ENCODE measurements at regions not wholly inside any gene's neighbourhood (a gene's known extent, or its start where the extent isn't known, plus 50 kb on each side); places are given as distances from the start of the nearest gene placed in this dataset.
"Not testable (repeated sequence)": the region's sequence is repeated elsewhere in the genome, so short reads cannot be mapped to it uniquely, and the experiment has no call there.

- no peaks in the 10 kb centered on the region for H3K36me3 ChIP-seq
- H3K9me3 ChIP-seq: no peaks in the 10 kb centered on the region
- no peak overlapping the region for H3K27ac ChIP-seq
- H3K27me3 ChIP-seq: no peaks in the 10 kb centered on the region
- WGBS, 2 donors: 80 to 84% methylated on average over 3 of the region's 3 CpGs
- no peaks in the 10 kb centered on the region for H3K4me1 ChIP-seq
- no peak overlapping the region for H3K4me3 ChIP-seq
- TF ChIP-seq EP300 (IDR thresholded peaks at IDR 0.05) (no peak), CTCF (IDR thresholded peaks at IDR 0.05) (no peak), POLR2A (IDR thresholded peaks at IDR 0.05) (no peak)
- DNase-seq (ENCODE audit: low spot score in 2 of 2): no peak
Observed at GRCh38 chr9:78405461-78405860, 108.5 kb downstream of the PSAT1 start.

GRCh38 chr9:78406146-78406545, 109.2 kb downstream of the PSAT1 start:
- no peaks in the 10 kb centered on the region for H3K27me3 ChIP-seq
- 79 to 92% methylated on average over 1 of the region's 1 CpG for WGBS, 2 donors
- H3K9me3 ChIP-seq: no peaks in the 10 kb centered on the region
- TF ChIP-seq POLR2A (IDR thresholded peaks at IDR 0.05): no peak
- no peak for TF ChIP-seq EP300 (IDR thresholded peaks at IDR 0.05)
- TF ChIP-seq CTCF (IDR thresholded peaks at IDR 0.05): no peak
- no peaks in the 10 kb centered on the region for H3K4me1 ChIP-seq
- H3K27ac ChIP-seq: no peak overlapping the region
- H3K4me3 ChIP-seq: no peak overlapping the region
- no peaks in the 10 kb centered on the region for H3K36me3 ChIP-seq
- no peak for DNase-seq (ENCODE audit: low spot score in 2 of 2)

GRCh38 chr9:78406933-78407332, 110.0 kb downstream of the PSAT1 start:
- Histone ChIP-seq H3K27ac (no peak overlapping the region), H3K9me3 (no peaks in the 10 kb centered on the region), H3K4me1 (no peaks in the 10 kb centered on the region), H3K27me3 (no peaks in the 10 kb centered on the region), H3K36me3 (no peaks in the 10 kb centered on the region), H3K4me3 (no peak overlapping the region)
- DNase-seq (ENCODE audit: low spot score in 2 of 2): no peak
- no peak for TF ChIP-seq EP300 (IDR thresholded peaks at IDR 0.05)
- TF ChIP-seq CTCF (IDR thresholded peaks at IDR 0.05): no peak
- TF ChIP-seq POLR2A (IDR thresholded peaks at IDR 0.05): no peak
- 76 to 100% methylated on average over 2 of the region's 2 CpGs for WGBS, 2 donors

GRCh38 chr9:78407636-78408312, 110.8 kb downstream of the PSAT1 start:
- no peaks in the 10 kb centered on the region for H3K9me3 ChIP-seq
- 74 to 85% methylated on average over 8 of the region's 8 CpGs for WGBS, 2 donors
- H3K36me3 ChIP-seq: no peaks in the 10 kb centered on the region
- no peak overlapping the region for H3K27ac ChIP-seq
- H3K27me3 ChIP-seq: no peaks in the 10 kb centered on the region
- no peak for DNase-seq (ENCODE audit: low spot score in 2 of 2)
- no peak for TF ChIP-seq CTCF (IDR thresholded peaks at IDR 0.05)
- no peak overlapping the region for H3K4me3 ChIP-seq
- H3K4me1 ChIP-seq: no peaks in the 10 kb centered on the region

GRCh38 chr9:78408388-78408787, 111.5 kb downstream of the PSAT1 start:
- WGBS, 2 donors: 91 to 95% methylated on average over 1 of the region's 1 CpG
- H3K27ac ChIP-seq: no peak overlapping the region
- no peaks in the 10 kb centered on the region for H3K27me3 ChIP-seq

GRCh38 chr9:78409928-78410510, 113.1 kb downstream of the PSAT1 start:
- not testable (repeated sequence) for H3K27me3 ChIP-seq; H3K27ac ChIP-seq; DNase-seq (ENCODE audit: low spot score in 2 of 2); H3K36me3 ChIP-seq; H3K4me1 ChIP-seq; H3K9me3 ChIP-seq; H3K4me3 ChIP-seq
- WGBS, 2 donors: 93 to 100% methylated on average over 6 to 25 of the region's 25 CpGs

More at GRCh38 chr9:78408388-78408787, 111.5 kb downstream of the PSAT1 start:
- no peaks in the 10 kb centered on the region for H3K9me3 ChIP-seq
- no peaks in the 10 kb centered on the region for H3K36me3 ChIP-seq
- no peak for DNase-seq (ENCODE audit: low spot score in 2 of 2)
- no peak overlapping the region for H3K4me3 ChIP-seq
- TF ChIP-seq POLR2A (IDR thresholded peaks at IDR 0.05): no peak
- no peak for TF ChIP-seq EP300 (IDR thresholded peaks at IDR 0.05)
- TF ChIP-seq CTCF (IDR thresholded peaks at IDR 0.05): no peak
- H3K4me1 ChIP-seq: no peaks in the 10 kb centered on the region
